ENCODE measurements at regions not wholly inside any gene's neighbourhood (a gene's known extent, or its start where the extent isn't known, plus 50 kb on each side); places are given as distances from the start of the nearest gene placed in this dataset.

DNA sequence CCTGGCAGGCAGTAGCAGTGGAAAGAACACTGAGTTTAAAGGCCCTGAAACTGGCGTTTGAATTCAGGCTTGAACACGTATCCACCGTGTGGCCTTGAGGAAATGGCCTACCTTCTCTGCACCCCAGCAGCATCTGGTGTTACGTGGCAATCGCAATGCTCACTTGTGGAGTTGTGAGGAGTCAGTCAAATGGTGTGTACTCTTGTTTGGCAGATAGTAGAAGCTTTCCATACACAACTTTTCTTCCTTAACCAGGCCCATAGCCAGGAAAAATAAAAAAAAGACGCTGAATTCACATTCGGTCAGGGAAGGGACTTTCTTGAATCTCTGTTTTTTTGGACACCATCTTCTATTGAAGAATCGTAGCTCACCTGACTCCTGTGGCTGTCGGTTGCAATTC, 1101.5 kb upstream of the KLHL29 start:
- no peak for DNase-seq (ENCODE audit: low read depth in 2 of 2, low spot score in 1 of 2)

DNA sequence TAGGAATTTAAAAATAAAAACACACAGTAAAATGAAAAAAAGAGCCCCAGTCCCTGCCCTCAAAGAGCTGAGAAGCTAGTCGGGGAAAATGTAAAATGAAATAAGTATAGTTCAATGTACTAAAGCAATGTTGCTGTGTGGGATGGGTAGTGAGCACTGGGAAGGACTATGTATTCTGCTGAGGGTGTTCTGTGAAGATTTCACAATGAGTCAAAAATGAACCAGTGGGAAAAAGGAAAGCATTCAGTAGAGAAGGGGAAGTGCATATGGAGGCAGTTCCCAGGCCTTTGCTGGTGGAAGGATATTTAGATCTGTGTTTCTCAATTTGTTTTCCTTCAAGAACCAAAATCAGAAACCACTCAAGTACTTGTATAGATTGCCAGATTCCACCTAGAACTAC, 1094.7 kb upstream of the KLHL29 start:
- no peak for DNase-seq (ENCODE audit: low read depth in 2 of 2, low spot score in 1 of 2)

DNA sequence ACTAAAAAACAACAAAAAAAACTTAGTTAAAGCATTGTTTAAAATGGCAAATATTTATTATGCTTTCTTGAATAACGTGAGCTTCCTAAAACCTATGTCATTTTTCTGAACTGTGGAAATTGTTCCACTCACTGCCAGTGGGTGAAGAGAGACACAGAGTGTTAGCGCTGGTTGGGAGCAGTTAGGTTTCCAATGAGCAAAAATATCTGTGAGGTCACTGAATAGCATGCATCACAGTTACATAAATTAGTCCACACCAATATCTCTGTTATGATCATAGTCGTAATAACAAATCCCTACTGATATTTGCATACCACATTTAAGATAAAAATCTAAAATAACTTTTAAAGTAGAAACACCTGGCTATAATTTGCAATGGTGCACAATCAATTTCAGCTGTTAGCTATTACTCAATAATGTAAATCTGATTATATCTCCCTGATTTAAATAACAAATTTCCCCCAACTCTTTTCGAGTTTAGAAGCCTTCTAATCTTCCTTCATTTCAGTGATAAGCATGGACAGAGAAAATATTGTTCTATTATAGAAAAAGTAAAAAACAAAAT, 1094.0 kb upstream of the KLHL29 start:
- DNase-seq (ENCODE audit: low read depth in 2 of 2, low spot score in 1 of 2), result no peak

DNA sequence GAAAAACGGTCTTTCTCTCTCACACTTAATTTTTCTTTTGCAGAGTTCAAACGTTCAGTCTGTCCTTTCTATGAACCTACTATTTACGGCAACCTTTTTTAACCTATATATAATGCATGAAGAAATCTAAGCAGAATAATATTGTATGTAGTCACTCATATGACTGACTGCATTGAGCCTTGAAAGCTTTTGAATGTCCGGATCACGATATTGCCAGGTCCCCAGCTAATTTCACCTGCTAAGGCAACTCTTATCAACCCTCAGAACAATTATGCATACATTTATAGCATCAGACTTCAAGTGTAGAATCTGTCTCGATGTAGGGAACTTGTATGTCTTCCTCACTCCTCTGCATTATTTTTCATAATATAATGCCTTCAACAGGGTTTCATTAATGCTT, 1083.8 kb upstream of the KLHL29 start:
- DNase-seq (ENCODE audit: low read depth in 2 of 2, low spot score in 1 of 2), result no peak

DNA sequence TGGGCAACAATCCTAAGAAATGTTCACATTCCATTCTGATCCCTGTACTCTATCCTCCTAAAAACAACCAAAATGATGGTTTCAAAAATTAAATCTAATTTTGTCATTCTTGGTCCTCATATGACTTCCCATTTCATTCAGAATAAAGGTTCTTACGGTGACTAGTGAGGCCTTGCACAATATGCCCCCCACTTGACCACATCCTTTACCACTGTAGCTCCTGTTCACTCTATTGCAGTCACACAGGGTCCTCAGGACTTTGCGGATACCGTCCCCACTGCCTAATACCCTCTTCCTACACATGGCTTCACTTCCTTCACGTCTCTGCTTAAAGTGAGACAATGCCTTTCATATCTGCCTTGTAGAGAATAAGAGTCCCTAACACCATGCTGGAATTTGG, 1058.7 kb upstream of the KLHL29 start:
- DNase-seq (ENCODE audit: low read depth in 2 of 2, low spot score in 1 of 2), result no peak

DNA sequence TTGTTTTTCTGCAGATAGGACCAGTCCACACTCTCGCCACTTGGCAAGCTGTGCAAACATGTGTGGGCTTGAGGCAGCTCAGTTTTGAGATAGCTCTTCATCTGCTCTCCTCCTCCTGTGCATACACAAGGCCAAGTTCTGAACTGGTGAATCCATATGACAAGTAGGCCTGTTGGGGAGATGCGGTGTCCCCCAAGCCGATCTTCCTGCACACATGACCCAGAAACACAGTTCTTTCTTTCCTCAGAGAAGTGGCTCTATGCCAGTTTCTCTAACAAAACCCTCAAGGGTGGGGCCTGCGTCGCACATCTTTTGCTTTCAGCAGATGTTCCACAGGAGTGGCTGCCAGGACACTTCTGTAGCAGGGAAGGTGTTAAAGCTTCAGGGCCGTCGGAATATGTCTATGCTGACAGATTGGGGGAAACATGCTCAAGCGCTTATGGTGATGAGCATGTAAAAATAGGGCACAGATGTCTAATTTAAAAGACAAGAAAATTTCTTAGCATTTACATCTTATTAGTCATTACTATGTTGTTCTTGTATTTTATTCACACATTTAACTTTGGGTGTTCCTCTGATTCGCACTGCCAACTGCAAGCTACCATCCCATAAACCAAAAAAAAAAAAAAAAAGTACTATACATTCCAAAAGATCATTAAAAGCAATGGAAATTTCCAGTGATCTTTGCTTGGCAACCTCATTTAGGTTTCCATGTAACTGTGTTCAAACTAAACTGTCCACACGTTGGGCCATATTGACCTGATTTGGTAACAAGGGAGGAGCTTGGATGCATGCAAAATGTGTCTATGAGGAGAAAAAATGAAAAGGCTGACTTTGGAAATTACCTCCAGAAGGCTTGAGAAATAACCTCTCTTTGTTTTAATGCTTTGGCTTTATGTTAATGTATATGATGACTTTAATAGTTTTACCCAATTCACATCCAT, 1055.5 kb upstream of the KLHL29 start:
- DNase-seq (ENCODE audit: low read depth in 2 of 2, low spot score in 1 of 2), result no peak

DNA sequence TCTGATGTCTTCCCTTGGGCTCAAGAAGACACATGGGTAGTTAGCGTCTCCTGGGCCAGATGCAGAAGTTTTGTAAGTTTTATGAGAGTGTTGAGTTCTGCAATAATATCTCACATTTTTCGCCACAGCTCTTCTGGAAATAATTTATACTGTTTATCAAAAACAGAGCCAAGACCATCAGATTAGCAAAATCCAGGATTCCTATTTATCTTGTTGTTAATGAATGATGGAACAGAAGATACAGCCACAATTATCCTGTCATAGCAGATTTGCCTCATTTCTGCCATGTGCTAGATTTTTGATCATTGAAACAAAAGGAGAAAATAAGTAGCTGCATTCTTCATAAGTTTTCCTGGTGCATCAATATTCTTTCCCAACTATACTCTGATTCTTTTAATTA, 1048.6 kb upstream of the KLHL29 start:
- DNase-seq (ENCODE audit: low read depth in 2 of 2, low spot score in 1 of 2), result no peak

DNA sequence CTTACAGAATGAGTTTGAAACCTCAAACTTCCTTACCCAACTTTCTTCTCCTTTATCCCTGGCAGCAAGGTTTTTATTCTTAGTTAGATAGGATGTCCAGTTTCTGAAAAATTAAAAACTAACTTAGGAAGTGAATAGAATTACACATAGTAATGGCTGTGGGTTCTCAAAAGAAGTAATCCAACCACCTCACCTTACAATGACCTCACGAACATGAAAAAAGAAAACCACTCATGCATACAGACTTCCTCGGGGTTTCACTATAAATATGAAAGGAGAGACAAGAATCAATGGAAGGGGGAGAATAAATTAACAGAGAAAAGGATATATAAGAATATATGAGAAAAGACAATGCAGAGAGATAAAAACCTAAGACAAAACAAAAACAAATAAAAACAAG, 1044.3 kb upstream of the KLHL29 start:
- DNase-seq (ENCODE audit: low read depth in 2 of 2, low spot score in 1 of 2), result no peak

DNA sequence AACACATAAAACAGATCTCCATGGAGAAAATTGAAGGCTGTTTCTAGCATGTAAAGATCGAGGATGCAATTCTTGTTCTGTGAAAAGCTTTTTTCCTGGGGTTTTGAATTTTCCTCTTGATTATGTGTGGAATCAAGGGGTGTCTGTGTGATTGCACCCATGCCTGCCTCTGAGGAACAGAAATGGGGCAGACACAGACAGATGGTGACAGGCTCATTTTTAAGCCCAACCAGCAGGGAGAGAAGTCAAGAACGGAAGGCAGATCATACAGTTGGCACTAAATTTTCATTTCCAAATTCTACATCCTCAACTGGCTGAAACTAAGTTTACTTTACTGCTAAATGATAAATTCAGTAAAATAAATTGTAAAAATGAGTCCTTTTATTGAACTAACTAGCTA, 1037.7 kb upstream of the KLHL29 start:
- no peak for DNase-seq (ENCODE audit: low read depth in 2 of 2, low spot score in 1 of 2)

DNA sequence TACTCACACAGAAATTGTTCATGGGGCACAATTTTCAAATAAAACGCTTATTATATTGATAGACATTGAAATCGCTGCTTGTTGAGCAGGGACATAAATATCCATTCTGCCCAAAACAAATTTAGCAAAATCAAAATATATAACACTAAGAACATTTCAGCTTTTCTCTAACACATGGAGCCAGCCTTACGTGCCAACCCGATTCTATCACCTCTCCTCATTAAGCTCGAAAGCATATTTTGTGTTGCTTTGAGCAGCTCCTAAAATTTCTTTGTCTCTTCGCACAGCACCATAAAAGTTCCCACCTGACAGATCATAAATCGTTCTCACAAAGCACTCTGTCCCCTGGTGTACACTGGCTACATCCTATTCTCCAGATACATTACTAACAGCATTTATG, 1034.4 kb upstream of the KLHL29 start:
- no peak for DNase-seq (ENCODE audit: low read depth in 2 of 2, low spot score in 1 of 2)

DNA sequence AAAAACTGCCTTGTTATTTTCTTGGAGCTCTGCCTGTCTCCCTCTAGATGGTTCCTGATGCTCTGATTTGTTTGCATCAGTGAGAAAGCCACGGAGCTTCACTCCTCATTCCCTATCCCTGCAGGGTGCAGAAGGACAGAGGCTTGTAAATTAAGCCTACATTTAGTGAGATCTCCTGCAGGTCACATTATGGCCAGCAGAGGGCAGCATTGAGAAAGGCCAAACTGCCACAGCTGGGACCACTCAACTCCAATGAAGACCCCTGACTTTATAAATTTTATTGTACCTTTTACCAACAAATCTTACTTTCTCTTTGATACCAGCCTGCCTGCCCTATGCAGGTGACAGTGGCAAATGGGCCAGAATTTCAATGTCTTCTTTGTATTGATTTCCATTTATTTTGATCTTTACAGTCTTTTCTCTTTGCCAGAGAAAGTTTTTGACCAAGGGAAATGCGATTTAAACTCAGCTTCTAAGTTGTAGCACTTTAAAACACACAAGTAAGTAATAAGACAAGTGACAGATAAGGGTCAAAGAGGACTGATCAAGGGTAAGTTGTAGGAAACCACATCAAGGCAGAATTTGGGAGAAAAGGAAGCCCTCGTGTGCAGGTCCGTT, 1029.1 kb upstream of the KLHL29 start:
- peak in 1 of 2 donors; percentile 2 for DNase-seq (ENCODE audit: low read depth in 2 of 2, low spot score in 1 of 2)

DNA sequence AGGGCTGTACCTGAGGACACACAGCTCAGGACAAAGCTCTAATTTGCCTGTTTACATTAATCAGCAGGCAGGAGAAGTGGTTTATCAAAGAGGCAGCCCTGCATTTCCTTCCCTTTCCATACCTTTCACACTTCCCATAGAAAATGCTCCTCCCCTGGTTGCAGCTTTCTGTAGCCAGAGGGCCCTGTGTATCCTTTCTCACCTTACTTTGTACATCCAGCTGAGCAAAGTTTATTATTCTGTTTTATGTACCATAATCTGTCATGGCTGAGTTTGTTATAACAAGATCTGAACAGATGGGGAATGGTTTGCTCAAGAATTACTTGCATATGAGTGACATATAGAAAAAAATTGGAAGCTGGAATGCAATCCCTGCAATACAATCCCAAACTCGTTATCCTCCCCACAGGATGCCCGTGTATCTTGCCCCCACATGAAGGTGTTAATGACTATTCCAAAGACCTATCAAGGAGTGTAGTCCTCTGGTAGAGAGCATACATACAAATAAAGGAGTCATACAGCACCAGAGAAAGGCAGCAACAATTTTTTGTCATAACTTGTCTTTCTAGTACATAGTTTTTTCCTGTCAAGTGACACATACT, 1025.8 kb upstream of the KLHL29 start:
- DNase-seq (ENCODE audit: low read depth in 2 of 2, low spot score in 1 of 2), result no peak

DNA sequence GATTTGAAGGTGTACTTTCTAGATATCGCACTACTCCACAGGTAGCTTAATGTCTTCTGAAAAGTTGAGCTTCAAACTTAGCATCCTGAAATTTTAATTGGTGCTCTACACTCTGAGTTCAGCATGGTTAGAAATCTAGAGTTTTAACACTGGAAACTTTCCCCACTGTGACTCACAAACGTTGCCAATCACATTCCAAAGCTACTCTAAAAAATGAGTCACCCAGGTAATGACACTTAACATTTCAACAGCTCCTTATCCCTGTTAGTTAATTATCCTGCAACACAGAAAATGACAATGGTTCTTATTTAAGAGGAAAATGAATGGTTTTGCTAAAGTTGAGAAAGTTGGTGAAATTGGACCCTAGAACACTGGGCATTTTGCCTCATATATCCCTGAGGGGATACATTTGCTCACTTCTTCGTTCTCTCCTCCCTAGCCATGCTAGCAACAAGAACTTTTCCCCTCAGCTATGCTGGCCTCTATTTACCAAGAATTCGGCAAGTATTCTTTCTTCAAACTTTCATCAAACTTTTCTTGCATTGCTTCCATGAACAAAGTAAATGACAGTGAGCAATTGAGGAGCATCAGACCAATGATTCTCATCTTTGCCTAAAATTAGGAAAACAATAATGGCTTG, 1024.1 kb upstream of the KLHL29 start:
- DNase-seq (ENCODE audit: low read depth in 2 of 2, low spot score in 1 of 2), result no peak

DNA sequence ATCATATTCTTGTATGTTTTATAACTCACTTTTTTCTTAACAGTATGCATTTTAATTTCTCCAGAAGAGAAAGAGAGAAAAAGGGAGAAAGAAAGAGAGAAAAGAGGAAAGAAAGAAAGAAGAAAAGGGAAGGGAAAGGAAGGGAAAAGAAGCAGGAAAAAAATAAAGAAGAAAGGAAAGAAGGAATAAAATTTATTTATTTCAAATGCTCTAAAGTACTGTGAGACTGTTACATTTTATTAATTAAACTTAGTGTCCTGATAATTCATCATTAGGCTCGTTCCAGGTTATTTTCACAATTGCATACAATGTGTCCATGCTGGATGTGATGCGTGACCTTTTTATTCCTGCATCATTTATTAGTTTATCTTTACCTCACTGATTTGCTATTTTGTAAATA, 1023.4 kb upstream of the KLHL29 start:
- DNase-seq (ENCODE audit: low read depth in 2 of 2, low spot score in 1 of 2), result no peak

DNA sequence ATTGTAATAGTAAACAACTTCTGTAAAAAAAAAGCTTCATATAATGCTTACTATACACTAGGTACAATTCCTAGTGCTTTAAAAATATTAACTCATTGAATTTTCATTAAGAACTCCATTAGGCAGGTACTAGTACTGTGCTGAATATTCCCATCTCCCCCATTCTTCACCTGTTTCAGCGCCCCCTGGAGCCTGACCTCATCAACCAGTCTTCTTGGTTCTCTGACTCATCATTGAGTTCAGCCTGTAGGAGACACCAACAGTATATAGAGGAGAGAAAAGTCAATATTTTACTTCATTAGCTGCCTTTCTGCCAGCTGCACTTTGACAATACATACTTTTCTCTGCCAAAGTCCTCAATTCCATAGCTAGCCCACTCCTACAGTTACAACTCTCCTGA, 1009.9 kb upstream of the KLHL29 start:
- no peak for DNase-seq (ENCODE audit: low read depth in 2 of 2, low spot score in 1 of 2)

DNA sequence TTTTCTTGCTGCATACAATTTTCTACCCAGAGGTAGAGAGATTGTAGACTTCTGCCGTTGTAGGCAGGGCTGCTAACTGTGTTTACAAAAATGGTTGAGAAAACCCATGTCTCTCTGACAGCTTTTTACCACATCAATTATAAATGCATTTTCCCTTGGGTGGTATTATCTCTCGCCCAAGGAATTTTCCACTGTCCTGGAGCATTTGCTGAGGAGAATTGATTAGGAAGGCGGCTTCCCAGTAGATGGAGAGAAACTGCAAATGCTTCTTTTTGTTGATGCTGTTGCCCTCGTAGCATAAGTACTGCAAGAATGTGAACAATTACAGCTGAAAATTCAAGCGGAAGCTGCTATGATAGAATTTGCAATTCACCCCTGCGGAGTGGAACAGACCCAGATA, 1007.7 kb upstream of the KLHL29 start:
- no peak for DNase-seq (ENCODE audit: low read depth in 2 of 2, low spot score in 1 of 2)

DNA sequence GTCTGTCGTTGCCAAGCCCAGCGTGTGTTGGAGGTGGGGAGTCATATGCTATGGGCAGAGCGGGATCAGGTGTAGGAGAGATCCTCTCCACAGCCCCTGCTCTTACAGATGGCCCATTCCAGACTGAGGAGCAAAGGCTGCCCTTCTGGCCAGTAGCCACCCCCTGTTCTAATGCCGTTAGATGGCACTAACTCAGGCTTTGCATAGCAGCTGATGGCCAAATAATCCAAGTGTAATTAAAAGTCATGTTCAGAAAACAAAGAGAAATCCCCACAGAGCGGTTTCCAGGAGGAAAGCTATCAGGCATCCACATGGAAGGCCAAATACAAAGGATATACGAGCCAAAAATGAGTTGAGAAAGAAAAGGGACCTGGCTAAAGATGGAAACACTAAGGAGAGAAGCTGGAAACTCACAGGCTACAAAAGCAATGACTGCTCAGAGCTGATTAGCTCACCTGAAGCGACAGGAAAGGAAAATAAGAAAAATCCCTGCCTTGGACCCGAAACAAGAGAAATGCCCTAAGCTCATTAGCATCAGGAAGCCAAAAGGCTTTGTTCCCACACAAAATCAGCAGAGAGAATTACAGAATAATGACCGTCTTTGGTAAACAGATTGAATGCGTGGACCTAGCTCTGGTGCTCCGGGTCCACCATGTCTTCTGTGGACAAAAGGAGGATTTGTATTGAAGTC, 1002.4 kb upstream of the KLHL29 start:
- no peak for DNase-seq (ENCODE audit: low read depth in 2 of 2, low spot score in 1 of 2)

DNA sequence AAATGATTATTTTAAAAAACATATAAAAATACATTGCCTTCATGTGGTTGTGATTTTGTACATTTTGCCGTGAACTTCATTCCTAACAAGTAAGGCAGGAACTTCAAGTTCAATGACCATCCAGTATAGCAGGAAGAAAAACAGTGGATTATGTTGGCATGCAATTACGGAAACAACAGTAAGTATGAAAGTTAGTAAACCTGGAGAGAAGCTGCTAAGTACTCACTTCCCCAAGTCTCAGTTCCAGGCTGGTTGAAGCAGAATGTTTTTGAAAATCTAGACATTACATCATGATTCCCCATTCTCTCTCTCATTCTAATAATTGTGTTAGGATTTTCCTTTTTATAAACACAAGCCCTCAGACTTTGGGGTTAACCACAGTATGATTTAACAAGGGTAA, 987.1 kb upstream of the KLHL29 start:
- no peak for DNase-seq (ENCODE audit: low read depth in 2 of 2, low spot score in 1 of 2)

DNA sequence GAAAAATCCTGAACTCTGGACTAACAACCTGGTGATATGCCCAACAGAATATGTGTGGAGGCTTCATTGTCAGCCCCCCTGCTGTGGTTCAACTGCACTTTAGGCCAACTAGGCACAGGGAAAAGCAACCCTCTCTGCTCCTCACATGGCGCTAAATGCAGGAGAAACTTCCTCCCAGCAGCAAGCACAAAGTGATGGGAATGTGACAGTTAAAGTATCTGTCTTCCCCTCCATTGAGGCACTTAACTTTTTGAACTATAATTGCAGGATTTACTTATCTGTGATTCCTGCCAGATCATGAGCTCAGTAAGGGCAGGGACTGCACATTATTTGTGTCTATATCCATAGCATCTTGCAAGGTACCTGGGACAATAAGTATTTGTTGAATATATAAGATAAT, 981.2 kb upstream of the KLHL29 start:
- no peak for DNase-seq (ENCODE audit: low read depth in 2 of 2, low spot score in 1 of 2)

DNA sequence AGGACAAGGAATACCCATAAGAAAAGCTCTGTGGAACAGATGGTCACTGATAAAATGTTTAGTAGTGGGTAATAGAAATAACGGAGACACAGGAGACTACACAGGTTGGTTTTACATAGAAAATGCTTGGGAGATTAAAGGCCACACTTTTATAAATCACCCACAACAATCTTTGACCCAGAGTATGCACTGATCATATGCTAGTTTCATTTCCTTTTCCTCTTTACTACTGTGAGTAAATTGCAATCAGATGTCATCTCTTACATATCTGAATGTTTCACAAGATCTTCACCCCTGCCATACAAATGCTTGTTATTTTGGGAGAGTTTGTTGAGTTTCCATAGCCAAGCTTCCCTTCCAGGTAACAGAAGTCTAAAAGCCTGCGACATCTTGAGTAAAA, 978.4 kb upstream of the KLHL29 start:
- no peak for DNase-seq (ENCODE audit: low read depth in 2 of 2, low spot score in 1 of 2)

DNA sequence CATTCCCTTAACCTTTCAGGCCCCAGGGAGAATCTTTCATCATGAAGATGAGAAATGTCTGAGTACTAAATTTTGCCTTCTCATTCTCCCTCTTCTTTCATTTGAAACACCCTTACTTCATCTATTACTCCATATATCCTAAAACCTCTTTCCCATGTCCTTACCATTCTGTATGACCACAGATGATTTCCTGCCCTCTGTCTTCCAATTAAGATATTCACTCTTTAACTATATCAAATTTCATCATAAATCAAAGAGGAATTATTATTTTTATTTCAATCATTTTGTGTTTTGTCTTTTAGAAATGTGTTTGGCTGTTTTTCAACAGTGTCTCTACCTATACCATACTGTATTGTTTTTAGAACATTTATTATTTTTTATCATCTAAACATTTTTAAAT, 964.9 kb upstream of the KLHL29 start:
- DNase-seq (ENCODE audit: low read depth in 2 of 2, low spot score in 1 of 2), result no peak
